Bone marrow (tissue), 2 donors: ENCODE measurements at regions not wholly inside any gene's neighbourhood (a gene's known extent, or its start where the extent isn't known, plus 50 kb on each side); places are given as distances from the start of the nearest gene placed in this dataset.
A peak's percentile ranks its signal among the peaks of the same experiment; 100 is the strongest.
"Not testable (repeated sequence)": the region's sequence is repeated elsewhere in the genome, so short reads cannot be mapped to it uniquely, and the experiment has no call there.

Source experiments
- DNase-seq, 2 donors: peaks; one replicate each; lab custom pipeline; 2025; lab: John Stamatoyannopoulos, UW

GRCh38 chr1:120941066-120941465, 51.5 kb downstream of the PPIAL4A start:
- DNase-seq = not testable (repeated sequence)

GRCh38 chr1:120941836-120942217, 52.3 kb downstream of the PPIAL4A start:
- not testable (repeated sequence) for DNase-seq

- peak; percentile 64 to 88 for DNase-seq
Measured at GRCh38 chr1:120942218-120942944, 52.8 kb downstream of the PPIAL4A start.

- not testable (repeated sequence) for DNase-seq
Measured at GRCh38 chr1:120942945-120943319, 53.4 kb downstream of the PPIAL4A start.

- not testable (repeated sequence) for DNase-seq
Measured at GRCh38 chr1:120944691-120945090, 55.1 kb downstream of the PPIAL4A start.

- DNase-seq = not testable (repeated sequence)
Measured at GRCh38 chr1:120945122-120945521, 55.6 kb downstream of the PPIAL4A start.

GRCh38 chr1:120947114-120947513, 57.5 kb downstream of the PPIAL4A start:
- DNase-seq = not testable (repeated sequence)

GRCh38 chr1:120949724-120950123, 60.2 kb downstream of the PPIAL4A start:
- not testable (repeated sequence) for DNase-seq

- DNase-seq = not testable (repeated sequence)
Measured at GRCh38 chr1:120950633-120951032, 61.1 kb downstream of the PPIAL4A start.

GRCh38 chr1:120951100-120951499, 61.5 kb downstream of the PPIAL4A start:
- not testable (repeated sequence) for DNase-seq

GRCh38 chr1:120952207-120952870, 62.8 kb downstream of the PPIAL4A start:
- not testable (repeated sequence) for DNase-seq

GRCh38 chr1:120952871-120953265, 63.3 kb downstream of the PPIAL4A start:
- DNase-seq = not testable (repeated sequence)

GRCh38 chr1:120954736-120955135, 65.2 kb downstream of the PPIAL4A start:
- DNase-seq = no peak

- not testable (repeated sequence) for DNase-seq
Measured at GRCh38 chr1:120955961-120956360, 66.4 kb downstream of the PPIAL4A start.

GRCh38 chr1:120966018-120966417, 76.4 kb downstream of the PPIAL4A start:
- DNase-seq = not testable (repeated sequence)

GRCh38 chr1:120972863-120973262, 83.3 kb downstream of the PPIAL4A start:
- DNase-seq = not testable (repeated sequence)

- not testable (repeated sequence) for DNase-seq
Measured at GRCh38 chr1:120973836-120974235, 84.3 kb downstream of the PPIAL4A start.

GRCh38 chr1:120977279-120977678, 87.7 kb downstream of the PPIAL4A start:
- not testable (repeated sequence) for DNase-seq

GRCh38 chr1:120981489-120982094, 92.0 kb downstream of the PPIAL4A start:
- DNase-seq = not testable (repeated sequence)

GRCh38 chr1:120994614-120995013, 105.0 kb downstream of the PPIAL4A start:
- not testable (repeated sequence) for DNase-seq

- not testable (repeated sequence) for DNase-seq
Measured at GRCh38 chr1:120995025-120995424, 105.5 kb downstream of the PPIAL4A start.

GRCh38 chr1:121001090-121001726, 111.6 kb downstream of the PPIAL4A start:
- not testable (repeated sequence) for DNase-seq
